HG03039 (cell line): ENCODE measurements at regions not wholly inside any gene's neighbourhood (a gene's known extent, or its start where the extent isn't known, plus 50 kb on each side); places are given as distances from the start of the nearest gene placed in this dataset.
"Not testable (repeated sequence)": the region's sequence is repeated elsewhere in the genome, so short reads cannot be mapped to it uniquely, and the experiment has no call there.

Source experiments
- ATAC-seq: cut with Tn5 transposase; IDR thresholded peaks from one replicate; pipeline ENCODE4 v1.9.1; 2021; ENCODE audit warnings: mild to moderate bottlenecking, moderate library complexity; ENCODE audit not compliant: unreplicated experiment

DNA sequence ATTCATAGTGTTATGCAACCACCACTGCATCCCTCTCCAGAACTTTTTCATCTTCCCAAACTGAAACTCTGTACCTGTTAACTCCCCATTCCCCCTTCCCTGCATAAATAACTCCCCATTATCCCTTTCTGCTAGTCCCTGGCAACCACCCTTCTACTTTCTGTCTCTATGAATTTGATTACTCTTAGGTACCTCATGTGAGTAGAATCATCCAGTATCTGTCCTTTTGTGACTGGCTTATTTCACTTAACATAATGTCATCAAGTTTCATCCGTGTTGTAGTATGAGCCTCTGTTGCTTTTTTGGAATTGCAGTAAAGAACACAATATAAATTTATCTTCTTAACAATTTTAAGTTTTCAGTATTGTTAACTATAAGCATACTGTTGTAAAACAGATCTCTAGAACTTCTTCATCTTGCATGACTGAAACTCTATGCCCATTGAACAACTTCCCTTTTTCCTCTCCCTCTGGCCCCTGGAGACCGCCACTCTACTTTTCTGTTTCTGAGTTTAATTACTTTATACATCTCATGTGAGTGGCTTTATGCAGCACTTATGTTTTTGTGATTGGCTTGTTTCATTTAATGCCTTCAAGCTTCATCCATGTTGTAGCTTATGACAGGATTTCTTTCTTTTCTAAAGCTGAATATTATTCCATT lies 87.3 kb upstream of the ABCC4 start:
- no peak for ATAC-seq

DNA sequence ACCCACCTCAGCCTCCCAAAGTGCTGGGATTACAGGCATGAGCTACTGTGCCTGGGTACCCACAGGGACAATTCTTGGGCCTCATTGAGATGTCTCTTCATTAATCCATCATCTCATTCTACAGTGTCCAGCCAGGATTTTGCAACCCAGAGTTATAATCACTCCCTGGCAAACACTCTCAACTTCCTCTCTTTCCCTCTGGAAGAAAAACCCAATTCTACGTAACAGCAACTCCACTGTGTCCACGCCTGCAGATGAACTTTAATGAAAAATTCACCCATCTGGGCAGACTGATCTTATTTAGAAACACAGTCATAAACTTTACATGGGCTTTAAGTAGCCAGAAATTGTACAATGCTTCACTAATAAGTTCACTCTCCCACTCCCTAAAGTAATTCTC lies 90.1 kb upstream of the ABCC4 start:
- no peak for ATAC-seq

DNA sequence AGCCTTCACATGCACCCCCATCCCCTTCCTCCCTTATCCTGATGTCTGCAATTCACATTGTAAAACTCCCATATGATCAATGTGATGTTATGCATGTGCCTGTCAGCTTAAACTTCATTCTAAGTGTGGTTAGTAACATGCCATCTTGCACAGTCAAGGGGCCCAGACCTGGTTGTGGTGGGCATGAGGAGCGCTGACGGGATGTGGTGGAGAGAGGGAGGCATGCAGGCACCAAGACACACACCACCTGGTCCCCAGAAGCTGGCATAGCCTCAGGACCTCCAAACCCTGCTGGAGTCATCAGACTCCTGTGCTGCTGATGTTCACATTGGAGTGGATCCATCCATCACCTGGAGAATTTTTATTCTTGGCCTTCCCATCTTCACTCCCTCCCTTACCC lies 90.5 kb upstream of the ABCC4 start:
- no peak for ATAC-seq

DNA sequence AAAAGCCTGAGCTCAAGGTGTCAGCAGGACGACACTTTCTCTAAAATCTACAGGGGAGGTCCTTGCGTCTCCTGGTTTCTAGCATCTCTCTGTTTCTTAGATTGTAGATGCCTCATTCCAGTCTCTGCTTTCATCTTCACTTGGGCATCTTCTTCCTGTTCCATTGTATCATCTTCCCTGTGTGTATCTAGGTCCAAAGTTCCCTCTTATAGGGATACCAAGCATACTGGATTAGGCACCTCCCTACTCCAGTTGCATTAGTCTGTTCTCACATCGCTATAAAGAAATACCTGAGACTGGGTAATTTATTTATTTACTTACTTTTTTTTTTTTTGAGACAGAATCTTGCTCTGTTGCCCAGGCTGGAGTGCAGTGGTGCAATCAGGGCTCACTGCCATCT lies 91.3 kb upstream of the ABCC4 start:
- no peak for ATAC-seq

DNA sequence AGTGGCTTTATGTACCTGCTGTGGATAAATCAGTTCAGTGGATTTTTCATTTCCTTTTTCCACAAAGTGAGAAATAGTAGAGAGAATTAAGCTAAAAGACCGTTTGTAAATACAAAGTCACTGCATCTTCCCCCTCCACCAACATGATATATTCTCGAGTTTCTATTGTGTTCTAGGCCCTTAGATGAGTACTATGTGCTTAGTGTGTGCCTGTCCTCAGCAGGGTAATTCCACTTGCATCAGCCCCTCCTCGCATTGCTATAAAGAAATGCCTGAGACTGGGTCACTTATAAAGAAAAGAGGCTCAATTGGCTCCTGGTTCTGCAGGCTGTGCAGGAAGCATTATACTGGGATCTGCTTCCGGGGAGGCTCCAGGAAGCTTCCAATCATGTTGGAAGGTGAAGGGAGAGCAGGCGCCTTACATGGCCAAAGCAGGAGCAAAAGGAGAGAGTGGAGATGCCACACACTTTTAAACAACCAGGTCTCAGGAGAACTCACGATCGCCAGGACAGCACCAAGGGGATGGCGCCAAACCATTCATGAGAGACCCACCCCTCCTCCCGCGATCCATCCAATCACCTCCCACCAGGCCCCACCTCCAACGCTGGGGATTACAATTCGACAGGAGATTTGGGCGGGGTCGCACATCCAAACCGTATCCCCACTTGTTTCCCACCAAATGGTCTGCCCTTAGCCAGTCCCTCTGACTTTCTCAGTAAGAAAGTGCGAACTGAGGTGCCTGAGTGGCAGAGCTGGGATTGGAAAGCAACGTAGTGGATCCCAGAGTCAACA lies 102.3 kb upstream of the ABCC4 start:
- ATAC-seq, result peak; percentile 17

DNA sequence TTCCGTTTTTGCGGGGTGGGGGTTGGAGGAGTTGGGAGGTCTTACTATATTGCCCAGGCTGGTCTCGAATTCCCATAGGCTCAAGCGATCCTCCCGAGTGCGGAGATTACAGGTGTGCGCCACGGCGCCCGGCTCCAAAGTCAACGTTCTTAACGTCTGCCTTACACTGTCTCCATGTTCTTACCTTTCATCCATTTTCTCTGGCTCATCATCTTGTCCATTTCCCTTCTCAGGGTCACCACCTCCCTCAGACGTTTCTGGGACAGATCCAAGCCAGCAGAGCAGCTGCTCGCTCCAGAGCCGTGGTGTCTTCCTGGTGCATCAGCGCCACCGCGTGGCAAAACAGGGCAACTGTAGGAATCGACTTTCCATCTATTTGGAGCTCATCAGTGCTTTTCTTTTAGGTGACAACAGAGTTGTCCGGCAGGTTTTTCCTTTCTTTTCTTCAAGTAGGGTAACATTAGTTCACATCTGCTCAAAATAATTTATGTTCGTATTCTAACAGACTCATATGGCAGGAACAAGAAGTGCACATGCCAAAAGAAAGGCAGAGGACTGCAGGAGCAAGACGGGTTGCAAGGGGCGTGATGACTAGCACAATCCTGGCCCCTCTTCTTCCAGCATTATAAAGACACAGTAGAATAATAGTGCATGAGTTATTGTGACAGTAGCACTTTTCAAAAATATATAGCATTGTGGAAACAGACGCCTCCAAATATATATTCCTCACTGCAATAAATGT lies 103.1 kb upstream of the ABCC4 start:
- peak; percentile 88 for ATAC-seq

DNA sequence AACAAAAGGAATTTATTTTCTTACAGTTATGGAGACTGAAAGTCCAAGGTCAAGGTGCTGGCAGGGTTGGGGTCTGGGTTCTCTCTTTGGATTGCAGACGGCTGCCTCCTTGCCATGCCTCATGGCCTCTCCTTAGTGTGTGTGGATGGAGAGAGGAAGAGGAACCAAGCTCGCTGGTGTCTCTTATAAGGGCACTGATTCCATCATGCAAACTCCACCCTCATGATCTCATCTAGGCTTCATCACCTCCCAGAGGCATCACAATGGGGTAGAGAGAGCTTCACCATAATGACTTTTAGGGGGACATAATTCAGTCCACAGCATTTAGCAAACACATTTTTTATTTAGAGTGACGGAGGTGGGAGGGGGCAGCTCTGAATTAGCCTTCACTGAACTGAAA lies 104.9 kb upstream of the ABCC4 start:
- ATAC-seq, result no peak

DNA sequence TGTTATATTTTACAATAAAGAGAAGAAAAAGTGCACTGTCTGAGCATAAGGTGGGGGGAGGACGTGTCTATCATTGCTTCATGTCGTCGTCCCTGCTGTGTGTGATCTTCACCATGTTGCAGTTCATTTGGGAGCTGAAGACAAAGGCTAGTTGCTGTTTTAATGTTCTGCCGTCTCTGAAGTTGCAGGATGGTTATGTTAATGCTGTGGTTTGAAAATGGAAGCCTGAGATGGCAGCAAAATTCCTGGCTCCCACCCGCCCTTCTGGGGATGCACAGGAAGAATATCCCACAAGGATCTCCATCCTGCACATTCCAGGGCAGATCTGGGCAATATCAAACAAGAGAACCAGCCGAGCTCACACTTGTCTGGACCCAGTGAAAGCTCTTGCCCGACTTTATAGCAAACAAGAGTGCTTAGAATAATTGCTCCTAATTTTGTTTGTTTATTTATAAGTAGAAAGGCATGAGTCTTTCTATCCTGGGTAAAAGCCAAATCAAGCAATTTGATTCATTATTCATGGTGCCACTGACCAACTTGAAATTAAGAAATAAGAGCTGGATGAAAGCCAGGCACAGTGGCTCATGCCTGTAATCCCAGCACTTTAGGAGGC lies 110.3 kb upstream of the ABCC4 start:
- no peak for ATAC-seq

DNA sequence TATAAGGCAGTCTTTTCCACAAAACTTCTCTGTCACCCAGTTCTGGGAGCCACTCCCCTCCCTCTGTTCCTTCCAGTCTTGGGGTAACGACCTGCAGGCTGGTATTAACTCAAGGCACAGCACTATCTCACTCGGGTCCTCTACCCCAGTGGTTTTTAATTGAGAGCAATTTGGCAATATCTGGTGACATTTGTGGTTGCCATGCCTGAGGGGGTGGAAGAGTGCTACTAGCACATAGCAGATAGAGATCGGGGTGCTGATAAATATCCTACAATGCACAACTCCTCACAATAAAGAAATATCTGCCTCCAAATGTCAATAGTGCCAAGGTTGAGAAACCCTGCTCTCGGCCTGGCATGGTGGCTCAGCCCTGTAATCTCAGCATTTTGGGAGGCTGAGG lies 117.7 kb upstream of the ABCC4 start:
- no peak for ATAC-seq

DNA sequence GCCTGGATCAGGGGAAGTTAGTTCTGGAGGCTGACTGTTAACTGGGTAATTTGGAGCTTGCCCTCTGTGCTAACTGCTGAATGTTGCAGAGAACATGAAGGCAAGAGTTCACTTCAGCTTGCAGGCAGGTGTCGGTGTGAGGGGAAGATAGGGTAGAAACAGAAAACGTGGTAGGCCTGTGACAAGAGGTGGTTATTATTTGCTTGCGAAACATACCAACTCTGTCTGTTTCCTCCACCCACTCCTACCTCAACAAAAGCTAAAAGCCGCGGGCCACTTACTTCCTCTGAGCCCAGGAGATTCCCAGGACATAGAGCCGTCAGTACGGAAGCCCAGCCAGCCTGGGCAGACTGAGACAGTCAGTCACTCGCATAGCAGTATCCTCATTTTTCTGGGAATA lies 119.2 kb upstream of the ABCC4 start:
- no peak for ATAC-seq

DNA sequence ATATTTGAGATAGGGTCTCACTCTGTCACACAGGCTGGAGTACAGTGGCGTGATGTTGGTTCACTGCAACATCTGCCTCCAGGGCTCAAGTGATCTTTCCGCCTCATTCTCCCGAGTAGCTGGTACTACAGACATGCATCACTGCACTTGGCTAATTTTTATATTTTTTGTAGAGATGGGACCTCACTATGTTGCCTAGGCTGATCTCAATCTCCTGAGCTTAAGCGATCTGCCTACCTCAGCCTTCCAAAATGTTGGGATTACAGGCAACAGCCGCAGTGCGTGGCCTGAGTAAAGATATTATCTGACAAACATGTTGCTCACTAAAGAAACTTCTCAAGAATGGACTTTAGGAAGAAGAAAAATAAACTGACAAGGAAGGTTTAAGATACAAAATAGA lies 125.4 kb upstream of the ABCC4 start:
- ATAC-seq, result no peak

DNA sequence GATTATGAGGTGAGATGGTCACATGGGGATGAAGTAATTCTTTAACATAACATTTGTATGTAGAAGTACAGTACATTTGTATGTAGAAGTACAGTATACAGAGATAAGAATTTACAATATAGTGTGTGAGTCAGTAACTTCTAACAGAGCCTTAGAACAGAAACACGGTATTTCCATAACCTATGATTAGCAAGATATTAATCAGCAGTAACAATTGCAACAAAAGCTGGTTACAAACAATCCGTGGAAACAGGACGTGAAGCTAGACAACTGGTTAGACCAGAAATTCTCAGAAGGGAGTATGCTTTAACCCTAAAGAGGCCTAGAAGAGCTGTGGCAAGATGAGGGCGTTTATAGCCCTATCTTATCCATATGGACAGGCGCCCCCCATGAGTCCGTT lies 122.0 kb upstream of the CLDN10 start:
- ATAC-seq, result not testable (repeated sequence)

DNA sequence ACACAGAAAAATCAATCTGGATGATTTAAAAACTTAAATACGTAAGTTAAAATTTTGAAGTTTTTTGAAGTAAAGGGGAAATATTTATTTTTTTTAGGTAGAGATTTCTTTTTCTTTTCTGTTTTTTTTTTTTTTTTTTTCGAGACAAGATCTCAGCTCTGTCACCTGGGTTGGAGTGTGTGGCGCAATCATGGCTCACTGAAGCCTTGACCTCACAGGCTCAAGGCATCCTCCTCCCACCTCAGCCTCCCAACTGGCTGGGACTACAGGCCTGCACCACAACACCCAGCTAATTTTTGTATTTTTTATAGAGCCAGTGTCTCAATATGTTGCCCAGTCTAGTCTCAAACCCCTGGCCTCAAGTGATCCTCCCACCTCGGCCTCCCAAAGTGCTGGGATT lies 120.4 kb upstream of the CLDN10 start:
- no peak for ATAC-seq

DNA sequence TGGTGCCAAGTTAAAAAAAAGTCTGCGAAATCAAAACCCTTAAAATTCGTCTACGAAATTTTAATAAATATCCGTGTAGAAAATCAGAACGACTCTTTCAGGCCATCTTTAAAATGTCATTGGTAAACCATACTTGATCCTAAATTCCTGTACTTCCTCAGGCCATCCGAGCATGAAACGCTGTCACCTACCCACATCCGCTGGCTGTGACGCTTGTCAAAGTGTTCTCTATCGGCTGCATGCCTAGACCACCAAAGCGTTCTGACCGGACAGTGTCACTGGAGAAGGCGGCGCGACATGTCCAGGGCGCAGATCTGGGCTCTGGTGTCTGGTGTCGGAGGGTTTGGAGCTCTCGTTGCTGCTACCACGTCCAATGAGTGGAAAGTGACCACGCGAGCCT lies 119.0 kb upstream of the CLDN10 start:
- no peak for ATAC-seq

DNA sequence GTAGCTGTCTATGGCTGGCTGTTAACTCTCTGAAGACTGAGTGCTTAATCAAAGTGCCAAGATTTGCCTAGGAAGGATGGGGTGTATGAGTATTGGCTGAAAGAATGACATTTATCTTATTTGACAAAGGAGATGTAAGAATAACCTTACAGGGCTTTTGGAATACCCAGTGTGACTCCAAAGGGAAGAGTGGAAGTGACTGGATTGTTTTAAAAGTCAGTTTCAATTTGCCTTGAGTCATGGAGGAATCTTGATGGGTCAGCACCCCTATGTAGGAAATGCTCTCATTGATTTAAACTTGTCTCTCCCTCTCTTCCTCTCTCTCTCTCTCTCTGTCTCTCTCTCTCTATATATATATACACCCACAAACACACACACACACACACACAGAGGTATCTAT lies 118.4 kb upstream of the CLDN10 start:
- ATAC-seq, result no peak

DNA sequence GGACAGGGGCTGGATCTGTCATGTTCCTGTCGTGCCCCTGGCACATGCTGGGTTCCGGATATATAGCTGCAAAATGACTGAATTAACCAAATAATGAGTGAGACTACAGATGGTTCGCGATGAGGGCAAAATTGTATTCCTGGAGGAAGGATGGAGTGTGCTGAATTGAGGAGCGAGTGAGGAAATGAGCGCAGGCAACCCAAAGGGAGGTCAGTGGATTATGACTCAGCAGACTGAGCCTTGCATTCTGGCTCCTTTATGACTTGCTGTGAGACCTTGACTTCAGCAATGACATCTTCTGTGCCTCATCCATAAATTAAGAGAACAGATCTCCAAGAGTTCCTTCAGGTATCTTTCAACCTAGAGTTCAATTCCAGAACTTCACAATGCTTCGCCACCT lies 115.0 kb upstream of the CLDN10 start:
- no peak for ATAC-seq

DNA sequence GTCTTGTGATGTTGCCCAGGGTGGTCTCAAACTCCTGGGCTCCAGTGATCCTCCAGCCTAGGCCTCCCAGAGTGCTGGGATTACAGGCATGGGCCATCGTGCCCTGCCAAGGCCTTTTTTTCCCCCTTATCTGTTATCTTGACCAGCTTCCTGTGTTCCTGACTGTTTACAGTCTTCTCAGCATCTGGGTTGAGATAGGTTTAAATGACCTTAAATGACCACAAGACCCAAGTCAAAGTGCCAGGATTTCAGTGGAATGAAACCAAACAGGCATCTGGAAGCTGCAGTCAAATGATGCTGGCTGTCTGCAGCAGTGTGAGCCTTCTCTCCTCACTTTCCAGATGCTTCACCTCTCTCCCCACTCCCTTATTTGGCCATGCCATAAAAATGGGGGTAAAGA lies 114.2 kb upstream of the CLDN10 start:
- no peak for ATAC-seq

DNA sequence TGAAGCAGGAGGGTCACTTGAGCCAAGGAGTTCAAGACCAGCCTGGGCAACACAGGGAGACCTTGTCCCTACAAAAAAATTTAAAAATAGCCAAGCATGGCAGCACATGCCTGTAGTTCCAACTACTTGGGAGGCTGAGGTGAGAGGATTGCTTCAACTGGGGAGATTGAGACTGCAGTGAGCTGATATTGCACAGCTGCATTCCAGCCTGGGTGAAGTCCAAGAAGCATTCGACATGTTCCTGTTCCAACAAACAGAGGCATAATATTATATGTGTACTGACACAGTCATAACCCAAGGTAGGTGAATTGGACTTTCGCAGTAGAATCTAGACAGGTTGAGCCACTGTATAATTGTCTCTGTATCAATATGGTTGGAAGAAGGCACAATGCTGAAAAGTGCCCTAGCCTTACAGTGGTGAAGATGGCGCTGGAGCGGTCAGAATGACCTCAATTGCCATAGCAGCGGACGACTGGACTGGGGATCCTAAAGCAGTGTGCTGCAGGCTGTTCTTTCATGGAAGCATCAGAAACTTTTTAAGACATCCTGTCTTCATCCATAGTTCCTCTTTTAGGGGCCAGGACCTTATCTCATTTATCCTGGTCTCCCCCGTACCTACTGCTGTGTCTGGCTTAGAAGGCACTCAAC lies 112.0 kb upstream of the CLDN10 start:
- ATAC-seq, result no peak

DNA sequence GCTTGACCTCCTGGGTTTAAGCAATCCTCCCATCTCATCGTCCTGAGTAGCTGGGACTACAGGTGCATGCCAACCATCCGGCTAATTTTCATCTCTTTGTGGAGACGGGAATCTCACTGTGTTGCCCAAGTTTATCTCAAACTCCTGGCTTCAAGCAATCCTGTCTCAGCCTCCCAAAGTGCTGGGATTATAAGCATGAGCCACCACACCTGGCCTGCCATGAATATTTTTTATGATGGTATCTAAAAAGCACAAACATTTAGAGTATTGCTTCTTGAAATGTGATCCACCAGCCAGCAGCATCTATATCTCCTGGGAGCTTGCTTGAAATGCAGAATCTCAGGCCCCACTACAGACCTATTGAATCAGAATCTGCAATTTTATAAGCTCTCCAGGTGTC lies 111.2 kb upstream of the CLDN10 start:
- ATAC-seq, result no peak

DNA sequence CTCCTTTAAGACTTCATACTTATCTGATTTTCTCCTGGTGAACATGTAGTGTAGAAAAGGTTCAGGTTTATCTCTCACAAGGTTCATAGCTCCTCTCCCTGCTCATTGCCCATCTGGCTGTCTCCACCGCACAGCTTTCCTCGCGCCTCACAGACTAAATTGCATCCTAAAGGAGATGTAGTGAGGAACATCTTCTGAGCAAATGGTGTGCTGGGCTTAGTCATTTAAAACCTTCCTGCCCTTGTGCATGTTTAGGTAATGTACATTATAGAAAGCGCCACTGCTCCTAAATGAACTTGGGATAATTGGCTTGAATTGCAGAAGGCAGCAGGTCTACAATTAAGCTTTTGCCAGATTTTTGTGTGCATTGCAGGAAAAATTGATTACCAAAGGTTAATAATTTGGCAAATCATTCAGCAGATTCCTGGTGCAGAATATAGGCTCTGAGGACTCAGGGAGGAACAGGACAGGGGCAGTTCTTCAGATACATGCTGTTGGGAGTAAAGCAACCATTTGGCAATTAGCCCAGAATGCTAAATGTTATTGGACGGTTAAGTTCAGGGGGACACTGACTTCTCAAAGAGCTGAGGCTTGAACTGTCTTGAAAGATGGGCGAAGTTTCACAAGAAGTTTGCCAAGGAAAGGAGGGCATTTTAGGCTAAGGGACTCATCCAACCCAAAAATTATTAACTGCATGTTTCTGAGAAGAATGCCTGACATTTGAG lies 108.4 kb upstream of the CLDN10 start:
- ATAC-seq, result no peak
